ENCODE measurements at regions not wholly inside any gene's neighbourhood (a gene's known extent, or its start where the extent isn't known, plus 50 kb on each side); places are given as distances from the start of the nearest gene placed in this dataset.

DNA sequence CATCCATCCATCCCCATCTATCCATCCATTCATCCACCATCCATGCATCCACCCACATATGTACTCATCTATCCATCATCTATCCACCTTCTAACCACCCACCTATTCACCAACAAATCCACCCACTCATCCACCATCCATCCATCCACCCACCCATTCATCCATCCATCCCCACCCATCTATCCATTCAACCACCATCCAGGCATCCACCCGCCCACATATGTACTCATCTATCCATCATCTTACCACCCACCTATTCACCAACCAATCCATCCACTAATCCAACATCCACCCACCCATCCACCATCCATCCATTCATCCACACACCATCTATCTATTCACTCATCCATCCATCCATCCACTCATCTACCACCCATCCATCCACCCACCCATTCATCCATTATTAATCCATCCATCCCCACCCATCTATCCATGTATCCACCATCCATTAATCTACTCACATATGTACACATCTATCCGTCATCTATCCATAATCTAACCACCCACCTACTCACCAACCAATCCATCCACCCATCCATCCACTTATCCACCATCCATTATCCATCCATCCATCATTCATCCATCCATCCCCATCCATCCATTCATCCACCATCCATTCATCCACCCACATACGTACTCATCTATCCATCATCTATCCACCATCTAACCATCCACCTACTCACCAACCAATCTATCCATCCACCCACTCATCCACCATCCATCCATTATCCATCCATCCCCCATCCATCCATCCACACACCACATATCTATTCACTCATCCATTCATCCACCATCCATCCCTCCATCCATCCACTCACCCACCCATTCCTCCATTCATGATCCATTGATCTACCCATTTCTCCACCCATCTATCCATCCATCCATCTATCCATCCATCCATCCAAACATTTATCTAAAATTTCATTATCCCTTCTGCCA, 940.0 kb downstream of the BRD1 start (continued):
- TF ChIP-seq FOS (IDR thresholded peaks at IDR 0.05; ENCODE audit: low read depth, low read length), result no peak

DNA sequence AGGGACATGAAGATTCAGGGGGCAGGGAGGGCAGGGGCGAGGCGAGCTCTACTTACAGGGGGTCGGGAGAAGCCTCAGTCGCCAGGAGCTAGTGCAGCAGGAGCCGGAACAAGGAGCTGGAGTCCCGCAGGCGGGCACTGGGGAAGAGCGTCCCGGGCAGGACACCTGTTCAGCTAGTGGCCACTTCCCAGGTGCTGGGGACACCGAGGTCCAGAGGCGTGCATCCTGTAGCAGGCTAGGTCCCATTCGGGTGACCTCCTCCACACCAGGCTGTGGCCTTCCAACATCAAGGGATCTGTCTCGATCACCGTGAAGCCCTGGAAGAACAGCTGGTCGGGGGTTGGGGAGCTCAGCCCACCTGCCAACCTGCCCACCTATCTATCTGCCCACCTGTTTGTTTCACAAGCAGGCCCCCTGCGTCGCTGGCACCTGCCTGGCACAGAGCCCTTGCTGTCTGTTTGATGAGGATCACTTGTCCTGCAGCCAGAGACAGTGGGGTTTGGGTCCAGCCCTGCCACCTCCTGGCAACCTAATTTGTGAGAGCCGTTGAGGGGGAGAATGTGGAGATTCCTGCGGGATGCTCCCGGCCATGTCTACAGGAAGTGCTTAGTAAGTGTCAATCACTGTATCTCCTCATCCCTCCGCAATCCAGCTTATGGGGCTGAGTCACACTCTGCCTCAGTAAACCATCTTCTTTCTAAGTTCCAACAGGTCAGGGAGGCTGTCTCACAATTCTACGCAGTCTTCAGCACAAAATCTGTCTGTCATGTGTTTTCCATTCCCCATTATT, 940.9 kb downstream of the BRD1 start:
- no peak overlapping the region for H2AK5ac ChIP-seq (ENCODE audit: low read depth, low read length)
- no peak overlapping the region for H2AFZ ChIP-seq (replicated peaks; ENCODE audit: low read length, poor library complexity)
- no peak overlapping the region for H3K27ac ChIP-seq (ENCODE audit: insufficient read depth, low read length)
- no peak overlapping the region for H3K18ac ChIP-seq (ENCODE audit: low read depth, low read length)
- no peak overlapping the region for H3K56ac ChIP-seq (ENCODE audit: extremely low read depth, insufficient read depth, low read length)
- peaks cover 63% of the 10 kb centered on the region for H3K9me3 ChIP-seq (ENCODE audit: control insufficient read depth, insufficient read depth, low read length)
- no peaks in the 10 kb centered on the region for H3K79me1 ChIP-seq (ENCODE audit: low read depth in 1 of 2, low read length in 2 of 2)
- ChIA-PET CTCF (no interaction called here), POLR2A (ENCODE audit: unreplicated experiment) (no interaction called here)
- intact Hi-C loops (cut with micrococcal nuclease) (no loop called here), in situ Hi-C loops (cut with MboI; ENCODE audit: low sequenced_read_pairs) (no loop called here), dilution Hi-C loops (cut with HindIII; ENCODE audit: low sequenced_read_pairs, unreplicated experiment) (no loop called here)
- no peak overlapping the region for H4K5ac ChIP-seq (ENCODE audit: low read depth, low read length)
- no peak for ATAC-seq (ENCODE audit: low read depth)
- BruUV-seq (replicated peaks), result no TSS peak
- H3K23ac ChIP-seq (ENCODE audit: low read depth, low read length), result no peak overlapping the region
- no peak overlapping the region for H2BK15ac ChIP-seq (ENCODE audit: low read depth, low read length)
- H4K8ac ChIP-seq (ENCODE audit: low read depth in 2 of 2, low read length in 2 of 2), result no peak overlapping the region
- H2BK20ac ChIP-seq (ENCODE audit: low read depth, low read length), result no peak overlapping the region
- no peak overlapping the region for H3K14ac ChIP-seq (replicated peaks; ENCODE audit: low read depth, low read length)
- 68% methylated on average over 6 of the region's 22 CpGs; no CpG with 5 or more reads in 1 of the 2 experiments for WGBS, 2 experiments (ENCODE audit: extremely low coverage in 2 of 2, insufficient read length in 1 of 2)
- H4K91ac ChIP-seq (ENCODE audit: insufficient read depth, low read depth, low read length), result no peak overlapping the region
- H2AK9ac ChIP-seq (replicated peaks; ENCODE audit: low read depth, low read length, poor library complexity), result no peak overlapping the region
- H3K4me1 ChIP-seq (ENCODE audit: control insufficient read depth, insufficient read depth, low read length), result no peaks in the 10 kb centered on the region
- DNase-seq, result no peak
- H3K36me3 ChIP-seq (ENCODE audit: control insufficient read depth, insufficient read depth, low read length), result no peaks in the 10 kb centered on the region
- no peaks in the 10 kb centered on the region for H3K9me1 ChIP-seq (ENCODE audit: insufficient read depth, low read length)
- H3K4ac ChIP-seq (ENCODE audit: low read depth, low read length), result no peak overlapping the region
- H3K27me3 ChIP-seq (ENCODE audit: control insufficient read depth, insufficient read depth, low read length), result no peaks in the 10 kb centered on the region
- no peak overlapping the region for H3K9ac ChIP-seq (ENCODE audit: low read depth, low read length)
- no peak overlapping the region for H2BK120ac ChIP-seq (ENCODE audit: low read depth, low read length)
- no peak overlapping the region for H3K4me2 ChIP-seq (ENCODE audit: low read depth, low read length)
- no peak overlapping the region for H2BK5ac ChIP-seq (ENCODE audit: low read depth, low read length, poor library complexity, severe bottlenecking)
- H3K4me3 ChIP-seq (ENCODE audit: insufficient read depth, low read depth, low read length), result no peak overlapping the region
- H4K20me1 ChIP-seq (ENCODE audit: insufficient read depth, low read length), result no peaks in the 10 kb centered on the region
- TF ChIP-seq POLR2A (IDR thresholded peaks at IDR 0.05; ENCODE audit: low read depth, low read length) (no peak), MXI1 (IDR thresholded peaks at IDR 0.05; ENCODE audit: borderline replicate concordance, low read depth, low read length) (no peak), SMC3 (IDR thresholded peaks at IDR 0.05; ENCODE audit: low read depth, low read length) (no peak), NFE2L2 (IDR thresholded peaks at IDR 0.05; ENCODE audit: low read depth, low read length) (no peak), MAZ (IDR thresholded peaks at IDR 0.05; ENCODE audit: borderline replicate concordance, low read depth, low read length) (no peak), RAD21 (IDR thresholded peaks at IDR 0.05; ENCODE audit: low read length) (no peak), BHLHE40 (IDR thresholded peaks at IDR 0.05; ENCODE audit: low read depth, low read length) (no peak), CEBPB (IDR thresholded peaks at IDR 0.05; ENCODE audit: low read depth, low read length) (no peak)
- TF ChIP-seq, protein P1, sequence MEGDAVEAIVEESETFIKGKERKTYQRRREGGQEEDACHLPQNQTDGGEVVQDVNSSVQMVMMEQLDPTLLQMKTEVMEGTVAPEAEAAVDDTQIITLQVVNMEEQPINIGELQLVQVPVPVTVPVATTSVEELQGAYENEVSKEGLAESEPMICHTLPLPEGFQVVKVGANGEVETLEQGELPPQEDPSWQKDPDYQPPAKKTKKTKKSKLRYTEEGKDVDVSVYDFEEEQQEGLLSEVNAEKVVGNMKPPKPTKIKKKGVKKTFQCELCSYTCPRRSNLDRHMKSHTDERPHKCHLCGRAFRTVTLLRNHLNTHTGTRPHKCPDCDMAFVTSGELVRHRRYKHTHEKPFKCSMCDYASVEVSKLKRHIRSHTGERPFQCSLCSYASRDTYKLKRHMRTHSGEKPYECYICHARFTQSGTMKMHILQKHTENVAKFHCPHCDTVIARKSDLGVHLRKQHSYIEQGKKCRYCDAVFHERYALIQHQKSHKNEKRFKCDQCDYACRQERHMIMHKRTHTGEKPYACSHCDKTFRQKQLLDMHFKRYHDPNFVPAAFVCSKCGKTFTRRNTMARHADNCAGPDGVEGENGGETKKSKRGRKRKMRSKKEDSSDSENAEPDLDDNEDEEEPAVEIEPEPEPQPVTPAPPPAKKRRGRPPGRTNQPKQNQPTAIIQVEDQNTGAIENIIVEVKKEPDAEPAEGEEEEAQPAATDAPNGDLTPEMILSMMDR (conservative IDR thresholded peaks at IDR 0.05; ENCODE audit: low read depth, low read length), result no peak
- TF ChIP-seq, protein P2, sequence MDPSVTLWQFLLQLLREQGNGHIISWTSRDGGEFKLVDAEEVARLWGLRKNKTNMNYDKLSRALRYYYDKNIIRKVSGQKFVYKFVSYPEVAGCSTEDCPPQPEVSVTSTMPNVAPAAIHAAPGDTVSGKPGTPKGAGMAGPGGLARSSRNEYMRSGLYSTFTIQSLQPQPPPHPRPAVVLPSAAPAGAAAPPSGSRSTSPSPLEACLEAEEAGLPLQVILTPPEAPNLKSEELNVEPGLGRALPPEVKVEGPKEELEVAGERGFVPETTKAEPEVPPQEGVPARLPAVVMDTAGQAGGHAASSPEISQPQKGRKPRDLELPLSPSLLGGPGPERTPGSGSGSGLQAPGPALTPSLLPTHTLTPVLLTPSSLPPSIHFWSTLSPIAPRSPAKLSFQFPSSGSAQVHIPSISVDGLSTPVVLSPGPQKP (IDR thresholded peaks at IDR 0.05; ENCODE audit: borderline replicate concordance, low read depth, low read length), result no peak

Data from IMR-90 (cell line).